MG63 (cell line): ENCODE measurements at regions not wholly inside any gene's neighbourhood (a gene's known extent, or its start where the extent isn't known, plus 50 kb on each side); places are given as distances from the start of the nearest gene placed in this dataset.
A peak's percentile ranks its signal among the peaks of the same experiment; 100 is the strongest.

Experiments
- DNase-seq: peaks from one replicate; pipeline ENCODE4 v3.0.0-alpha.2; 2020
- H3K27me3 ChIP-seq: fragments of 250-450 bp; sonication (Bioruptor Pico); 2 replicates; pipeline ENCODE4 v1.5.1; 2020; ENCODE audit warnings: mild to moderate bottlenecking, moderate library complexity
- H3K36me3 ChIP-seq: fragments of 250-450 bp; sonication (Bioruptor Pico); 2 replicates; pipeline ENCODE4 v1.5.1; 2020; ENCODE audit warnings: mild to moderate bottlenecking, moderate library complexity
- H3K4me3 ChIP-seq: fragments of 250-450 bp; sonication (Bioruptor Pico); 2 replicates; pipeline ENCODE4 v1.5.1; 2020; ENCODE audit warnings: mild to moderate bottlenecking, moderate library complexity
- H3K9me3 ChIP-seq: fragments of 250-450 bp; sonication (Bioruptor Pico); 2 replicates; pipeline ENCODE4 v1.5.1; 2020; ENCODE audit warnings: mild to moderate bottlenecking, moderate library complexity

DNA sequence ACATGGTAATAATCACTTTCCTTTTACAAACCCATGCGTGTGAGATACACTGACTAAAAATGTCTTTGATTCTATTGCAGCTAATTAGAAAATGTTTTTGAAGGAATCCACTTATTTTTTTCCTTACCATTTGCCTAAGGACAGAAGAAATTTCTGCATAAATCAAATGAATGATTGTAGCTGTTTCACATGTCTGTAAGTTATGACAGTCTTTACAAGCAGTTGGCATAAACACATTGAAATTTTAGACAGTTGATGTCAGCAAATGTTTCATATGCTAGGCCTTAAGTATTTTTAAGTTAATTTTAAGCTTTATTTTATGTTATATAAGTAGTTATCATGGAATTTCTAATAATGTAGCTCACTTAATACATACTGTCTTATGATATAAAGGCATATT lies 598.4 kb upstream of the SLITRK6 start:
- Histone ChIP-seq H3K27me3 (no peaks in the 10 kb centered on the region), H3K9me3 (no peaks in the 10 kb centered on the region), H3K4me3 (no peak overlapping the region), H3K36me3 (no peaks in the 10 kb centered on the region)
- no peak for DNase-seq

DNA sequence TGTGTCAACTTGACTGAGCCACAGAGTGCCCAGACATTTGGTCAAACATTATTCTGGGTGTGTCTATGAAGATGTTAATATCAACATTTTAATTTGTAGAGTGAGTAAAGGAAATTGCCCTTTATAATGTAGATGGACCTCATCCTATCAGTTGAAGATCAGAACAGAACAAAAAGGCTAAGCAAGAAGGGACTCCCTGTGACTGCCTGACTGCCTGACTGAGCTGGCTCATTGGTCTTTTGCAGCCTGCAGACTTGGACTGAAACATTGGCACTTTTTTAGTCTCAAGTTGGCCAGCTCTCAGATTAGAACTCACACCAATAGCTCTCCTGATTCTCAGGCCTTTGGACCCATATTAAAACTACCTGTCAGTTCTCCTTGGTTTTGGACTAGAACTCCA lies 600.4 kb upstream of the SLITRK6 start:
- no peaks in the 10 kb centered on the region for H3K27me3 ChIP-seq
- no peaks in the 10 kb centered on the region for H3K9me3 ChIP-seq
- H3K4me3 ChIP-seq: no peak overlapping the region
- H3K36me3 ChIP-seq: no peaks in the 10 kb centered on the region
- DNase-seq: no peak

- Histone ChIP-seq H3K9me3 (no peaks in the 10 kb centered on the region), H3K4me3 (peak overlapping the region; percentile 17; the same call in 1 of the 2 replicates), H3K27me3 (no peaks in the 10 kb centered on the region), H3K36me3 (no peaks in the 10 kb centered on the region)
- DNase-seq: no peak
These were observed 603.3 kb upstream of the SLITRK6 start for GRCh38 chr13:86402500-86402899.

GRCh38 chr13:86403181-86403580 lies 604.0 kb upstream of the SLITRK6 start:
- peak overlapping the region; percentile 17; the same call in 1 of the 2 replicates for H3K4me3 ChIP-seq
- no peaks in the 10 kb centered on the region for H3K9me3 ChIP-seq
- no peaks in the 10 kb centered on the region for H3K36me3 ChIP-seq
- no peaks in the 10 kb centered on the region for H3K27me3 ChIP-seq
- DNase-seq: no peak

- Histone ChIP-seq H3K27me3 (no peaks in the 10 kb centered on the region), H3K4me3 (no peak overlapping the region), H3K9me3 (no peaks in the 10 kb centered on the region), H3K36me3 (no peaks in the 10 kb centered on the region)
- no peak for DNase-seq
These were observed 610.4 kb upstream of the SLITRK6 start for GRCh38 chr13:86409466-86410241.

- no peak for DNase-seq
- Histone ChIP-seq H3K4me3 (no peak overlapping the region), H3K27me3 (no peaks in the 10 kb centered on the region), H3K36me3 (no peaks in the 10 kb centered on the region), H3K9me3 (no peaks in the 10 kb centered on the region)
These were observed 626.1 kb upstream of the SLITRK6 start for GRCh38 chr13:86425170-86425815.

DNA sequence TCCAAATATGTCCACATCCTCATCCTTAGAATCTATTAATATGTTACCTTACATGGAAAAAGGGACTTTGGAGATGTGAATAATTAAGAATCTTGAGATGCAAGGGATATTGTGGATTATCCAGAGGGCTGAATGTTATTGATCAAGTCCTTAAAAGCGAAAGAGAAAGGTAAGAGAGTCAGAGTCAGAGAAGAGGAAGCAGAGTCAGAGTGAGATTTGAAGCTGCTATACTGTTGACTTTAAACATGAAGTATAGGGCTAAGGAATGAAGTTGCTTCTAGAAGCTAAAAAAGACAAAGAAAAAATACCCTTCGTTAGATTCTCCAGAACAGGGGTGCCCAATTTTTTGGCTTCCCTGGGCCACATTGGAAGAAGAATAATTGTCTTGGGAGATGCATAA lies 627.2 kb upstream of the SLITRK6 start:
- H3K9me3 ChIP-seq: no peaks in the 10 kb centered on the region
- H3K4me3 ChIP-seq: no peak overlapping the region
- DNase-seq: no peak
- H3K27me3 ChIP-seq: no peaks in the 10 kb centered on the region
- no peaks in the 10 kb centered on the region for H3K36me3 ChIP-seq

DNA sequence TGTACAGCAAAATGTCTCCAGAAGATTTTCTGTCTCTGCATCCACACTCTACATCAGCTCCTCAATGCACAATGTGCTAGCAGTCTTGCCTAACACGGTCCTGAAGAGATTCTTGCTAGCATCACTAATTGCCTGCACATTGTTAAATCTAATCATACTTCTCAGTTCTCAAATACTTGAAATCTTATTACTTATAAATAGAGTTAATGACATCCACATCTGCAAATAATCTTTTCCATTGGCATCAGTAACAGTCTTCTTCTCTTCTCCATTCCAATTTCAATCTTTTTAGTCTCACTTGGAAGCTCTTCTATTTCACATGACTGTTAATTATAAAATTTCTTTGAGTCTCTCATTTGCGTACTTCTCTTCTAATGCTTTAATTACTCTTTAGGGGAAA lies 630.5 kb upstream of the SLITRK6 start:
- Histone ChIP-seq H3K27me3 (no peaks in the 10 kb centered on the region), H3K9me3 (no peaks in the 10 kb centered on the region), H3K36me3 (no peaks in the 10 kb centered on the region), H3K4me3 (no peak overlapping the region)
- no peak for DNase-seq

GRCh38 chr13:86438034-86438433 lies 638.8 kb upstream of the SLITRK6 start:
- Histone ChIP-seq H3K9me3 (no peaks in the 10 kb centered on the region), H3K36me3 (no peaks in the 10 kb centered on the region), H3K4me3 (no peak overlapping the region), H3K27me3 (no peaks in the 10 kb centered on the region)
- no peak for DNase-seq

- H3K36me3 ChIP-seq: no peaks in the 10 kb centered on the region
- no peaks in the 10 kb centered on the region for H3K9me3 ChIP-seq
- no peaks in the 10 kb centered on the region for H3K27me3 ChIP-seq
- DNase-seq: peak; percentile 40
- no peak overlapping the region for H3K4me3 ChIP-seq
These were observed 646.0 kb upstream of the SLITRK6 start for GRCh38 chr13:86445206-86445605.

DNA sequence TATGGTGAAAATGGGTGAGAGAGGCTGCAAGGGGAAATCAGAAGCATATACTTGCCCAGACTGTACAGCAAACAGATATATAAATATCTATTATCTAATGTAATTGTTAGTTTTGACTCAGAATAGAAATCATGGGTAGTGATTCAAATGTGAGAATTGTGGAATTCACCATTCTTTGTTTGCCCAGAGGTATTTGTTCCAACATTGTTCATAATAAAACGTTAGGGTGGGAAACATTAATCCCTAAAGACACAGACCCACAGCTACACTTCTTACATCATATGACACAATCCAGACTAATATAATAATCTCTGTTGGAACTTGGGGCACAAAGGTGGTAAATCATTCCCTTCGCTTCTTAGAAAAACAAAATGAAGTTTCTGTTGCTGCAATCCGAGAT lies 646.5 kb upstream of the SLITRK6 start:
- no peak overlapping the region for H3K4me3 ChIP-seq
- H3K9me3 ChIP-seq: no peaks in the 10 kb centered on the region
- peak; percentile 23 for DNase-seq
- H3K36me3 ChIP-seq: no peaks in the 10 kb centered on the region
- H3K27me3 ChIP-seq: no peaks in the 10 kb centered on the region

DNA sequence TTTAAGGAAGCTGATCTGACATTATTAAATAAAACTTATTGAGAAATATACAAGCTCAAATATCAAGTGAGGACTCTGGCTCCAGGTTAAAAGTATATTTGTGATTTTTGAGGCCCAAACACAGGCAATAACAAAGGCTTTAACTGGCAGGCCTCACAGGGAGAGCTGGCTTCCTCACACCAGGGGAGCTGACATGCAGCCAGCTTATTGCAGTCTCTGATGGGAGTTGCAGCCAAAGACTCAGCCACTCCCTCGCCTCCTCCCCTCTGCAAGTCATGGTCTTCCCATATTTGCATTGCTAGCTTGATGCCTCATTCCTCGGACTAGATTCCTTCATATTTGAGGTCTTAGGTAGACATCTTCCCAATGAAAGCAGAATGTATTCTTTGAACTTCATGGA lies 647.1 kb upstream of the SLITRK6 start:
- Histone ChIP-seq H3K9me3 (no peaks in the 10 kb centered on the region), H3K4me3 (no peak overlapping the region), H3K36me3 (no peaks in the 10 kb centered on the region), H3K27me3 (no peaks in the 10 kb centered on the region)
- DNase-seq: peak; percentile 97

- Histone ChIP-seq H3K4me3 (no peak overlapping the region), H3K36me3 (no peaks in the 10 kb centered on the region), H3K27me3 (no peaks in the 10 kb centered on the region)
These were observed 648.3 kb upstream of the SLITRK6 start for GRCh38 chr13:86447479-86447878.

GRCh38 chr13:86462011-86462410 lies 662.8 kb upstream of the SLITRK6 start:
- H3K4me3 ChIP-seq: no peak overlapping the region
- H3K36me3 ChIP-seq: no peaks in the 10 kb centered on the region
- no peaks in the 10 kb centered on the region for H3K9me3 ChIP-seq
- DNase-seq: no peak
- no peaks in the 10 kb centered on the region for H3K27me3 ChIP-seq

More at GRCh38 chr13:86447479-86447878, 648.3 kb upstream of the SLITRK6 start:
- no peaks in the 10 kb centered on the region for H3K9me3 ChIP-seq
- DNase-seq: no peak

- no peak for DNase-seq
- Histone ChIP-seq H3K27me3 (no peaks in the 10 kb centered on the region), H3K9me3 (no peaks in the 10 kb centered on the region), H3K4me3 (no peak overlapping the region), H3K36me3 (no peaks in the 10 kb centered on the region)
These were observed 665.0 kb upstream of the SLITRK6 start for GRCh38 chr13:86464193-86464592.

DNA sequence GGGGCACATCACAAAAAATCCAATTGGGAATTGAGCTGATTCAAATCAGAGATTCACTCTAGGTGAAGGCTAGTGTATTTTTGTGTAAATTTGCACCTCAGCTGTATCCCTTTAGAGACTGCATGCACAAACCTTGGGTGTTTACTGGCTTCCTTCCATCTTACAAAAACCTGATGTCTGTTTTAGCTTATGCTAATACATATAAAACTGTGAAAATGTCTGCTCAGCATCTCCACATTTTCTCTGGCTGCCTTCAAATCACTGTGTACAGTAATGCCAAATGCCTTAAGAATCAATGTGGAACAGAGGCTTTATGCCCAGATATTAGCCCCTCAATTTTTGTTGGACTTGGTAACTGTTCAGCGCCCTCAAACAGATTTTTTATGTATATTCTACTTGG lies 675.8 kb upstream of the SLITRK6 start:
- Histone ChIP-seq H3K9me3 (no peaks in the 10 kb centered on the region), H3K36me3 (no peaks in the 10 kb centered on the region), H3K4me3 (no peak overlapping the region), H3K27me3 (no peaks in the 10 kb centered on the region)
- no peak for DNase-seq

- H3K9me3 ChIP-seq: no peaks in the 10 kb centered on the region
These were observed 677.4 kb upstream of the SLITRK6 start for GRCh38 chr13:86476656-86477055.

DNA sequence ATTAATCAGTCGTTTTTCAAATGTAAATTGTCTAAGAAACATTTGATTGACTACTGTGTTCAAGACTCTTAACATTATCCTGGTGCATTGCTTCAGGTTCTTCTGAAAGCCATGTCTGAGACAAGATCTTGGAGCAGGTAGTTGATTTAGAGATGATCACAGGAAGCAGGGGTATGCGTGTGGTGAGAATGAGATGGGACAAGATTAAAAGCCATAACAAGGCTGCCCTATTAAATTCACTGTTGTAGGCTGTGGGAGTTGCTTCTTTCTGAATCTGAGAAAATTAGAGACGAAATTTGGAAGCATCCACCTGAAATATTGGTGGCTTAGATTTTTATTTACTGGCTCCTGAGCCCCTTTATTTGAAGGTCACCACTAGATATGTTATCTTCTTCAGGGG lies 687.4 kb upstream of the SLITRK6 start:
- Histone ChIP-seq H3K4me3 (no peak overlapping the region), H3K27me3 (no peaks in the 10 kb centered on the region), H3K36me3 (no peaks in the 10 kb centered on the region), H3K9me3 (no peaks in the 10 kb centered on the region)
- no peak for DNase-seq

More at GRCh38 chr13:86476656-86477055, 677.4 kb upstream of the SLITRK6 start:
- no peaks in the 10 kb centered on the region for H3K27me3 ChIP-seq
- no peaks in the 10 kb centered on the region for H3K36me3 ChIP-seq
- no peak overlapping the region for H3K4me3 ChIP-seq
- no peak for DNase-seq
